ENCODE measurements at regions not wholly inside any gene's neighbourhood (a gene's known extent, or its start where the extent isn't known, plus 50 kb on each side); places are given as distances from the start of the nearest gene placed in this dataset.

DNA sequence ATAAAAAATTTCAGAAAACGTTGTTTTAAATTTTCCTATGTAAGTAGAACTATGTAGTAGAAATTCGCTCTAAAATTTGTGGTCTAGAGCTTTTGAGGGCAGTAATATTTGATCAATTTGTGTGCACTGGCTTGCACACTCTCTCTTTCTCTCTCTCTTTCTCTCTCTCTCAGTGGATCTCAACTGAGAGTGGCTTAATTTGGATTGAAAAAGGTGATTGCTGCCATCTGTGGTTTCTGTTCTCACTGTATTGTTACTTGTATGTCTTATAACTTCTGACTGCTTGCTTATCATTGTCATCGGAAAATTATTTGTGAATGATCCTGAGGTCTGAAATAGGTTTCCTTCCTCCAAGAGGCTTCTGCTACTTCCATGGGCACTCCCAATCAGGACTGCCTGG lies 368.2 kb downstream of the KCTD16 start:
- no peaks in the 10 kb centered on the region for H3K9me3 ChIP-seq (ENCODE audit: control insufficient read depth, insufficient read depth, low read length)
- no peak overlapping the region for H3K14ac ChIP-seq (replicated peaks; ENCODE audit: low read depth, low read length)
- no peak overlapping the region for H3K56ac ChIP-seq (ENCODE audit: extremely low read depth, insufficient read depth, low read length)
- H3K18ac ChIP-seq (ENCODE audit: low read depth, low read length), result no peak overlapping the region
- DNase-seq (no peak), ATAC-seq (ENCODE audit: low read depth) (no peak)
- H3K27me3 ChIP-seq (ENCODE audit: control insufficient read depth, insufficient read depth, low read length), result no peaks in the 10 kb centered on the region
- H3K4ac ChIP-seq (ENCODE audit: low read depth, low read length), result no peak overlapping the region
- no peaks in the 10 kb centered on the region for H4K20me1 ChIP-seq (ENCODE audit: insufficient read depth, low read length)
- H3K4me3 ChIP-seq (ENCODE audit: insufficient read depth, low read depth, low read length), result no peak overlapping the region
- no peak overlapping the region for H3K23ac ChIP-seq (ENCODE audit: low read depth, low read length)
- dilution Hi-C loops (cut with HindIII; ENCODE audit: low sequenced_read_pairs, unreplicated experiment) (no loop called here), intact Hi-C loops (cut with micrococcal nuclease) (no loop called here), in situ Hi-C loops (cut with MboI; ENCODE audit: low sequenced_read_pairs) (no loop called here)
- no peaks in the 10 kb centered on the region for H3K36me3 ChIP-seq (ENCODE audit: control insufficient read depth, insufficient read depth, low read length)
- TF ChIP-seq POLR2A (IDR thresholded peaks at IDR 0.05; ENCODE audit: low read depth, low read length) (no peak), NFE2L2 (IDR thresholded peaks at IDR 0.05; ENCODE audit: low read depth, low read length) (no peak), MAZ (IDR thresholded peaks at IDR 0.05; ENCODE audit: borderline replicate concordance, low read depth, low read length) (no peak), BHLHE40 (IDR thresholded peaks at IDR 0.05; ENCODE audit: low read depth, low read length) (no peak), SMC3 (IDR thresholded peaks at IDR 0.05; ENCODE audit: low read depth, low read length) (no peak), MAFK (IDR thresholded peaks at IDR 0.05; ENCODE audit: low read depth, low read length) (no peak), RFX5 (IDR thresholded peaks at IDR 0.05; ENCODE audit: low read depth, low read length) (no peak), CTCF (conservative IDR thresholded peaks at IDR 0.05; ENCODE audit: low read depth, low read length) (no peak), FOS (IDR thresholded peaks at IDR 0.05; ENCODE audit: low read depth, low read length) (no peak), MXI1 (IDR thresholded peaks at IDR 0.05; ENCODE audit: borderline replicate concordance, low read depth, low read length) (no peak), RCOR1 (IDR thresholded peaks at IDR 0.05; ENCODE audit: insufficient replicate concordance, low read length) (no peak), CHD1 (IDR thresholded peaks at IDR 0.05; ENCODE audit: low read depth, low read length) (no peak), CEBPB (IDR thresholded peaks at IDR 0.05; ENCODE audit: low read depth, low read length) (no peak)
- TF ChIP-seq, protein P1, sequence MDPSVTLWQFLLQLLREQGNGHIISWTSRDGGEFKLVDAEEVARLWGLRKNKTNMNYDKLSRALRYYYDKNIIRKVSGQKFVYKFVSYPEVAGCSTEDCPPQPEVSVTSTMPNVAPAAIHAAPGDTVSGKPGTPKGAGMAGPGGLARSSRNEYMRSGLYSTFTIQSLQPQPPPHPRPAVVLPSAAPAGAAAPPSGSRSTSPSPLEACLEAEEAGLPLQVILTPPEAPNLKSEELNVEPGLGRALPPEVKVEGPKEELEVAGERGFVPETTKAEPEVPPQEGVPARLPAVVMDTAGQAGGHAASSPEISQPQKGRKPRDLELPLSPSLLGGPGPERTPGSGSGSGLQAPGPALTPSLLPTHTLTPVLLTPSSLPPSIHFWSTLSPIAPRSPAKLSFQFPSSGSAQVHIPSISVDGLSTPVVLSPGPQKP (IDR thresholded peaks at IDR 0.05; ENCODE audit: borderline replicate concordance, low read depth, low read length), result no peak
- TF ChIP-seq, protein P2, sequence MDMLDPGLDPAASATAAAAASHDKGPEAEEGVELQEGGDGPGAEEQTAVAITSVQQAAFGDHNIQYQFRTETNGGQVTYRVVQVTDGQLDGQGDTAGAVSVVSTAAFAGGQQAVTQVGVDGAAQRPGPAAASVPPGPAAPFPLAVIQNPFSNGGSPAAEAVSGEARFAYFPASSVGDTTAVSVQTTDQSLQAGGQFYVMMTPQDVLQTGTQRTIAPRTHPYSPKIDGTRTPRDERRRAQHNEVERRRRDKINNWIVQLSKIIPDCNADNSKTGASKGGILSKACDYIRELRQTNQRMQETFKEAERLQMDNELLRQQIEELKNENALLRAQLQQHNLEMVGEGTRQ (IDR thresholded peaks at IDR 0.05; ENCODE audit: low read depth, low read length), result no peak
- H4K91ac ChIP-seq (ENCODE audit: insufficient read depth, low read depth, low read length), result no peak overlapping the region
- H2AFZ ChIP-seq (replicated peaks; ENCODE audit: low read length, poor library complexity), result no peak overlapping the region
- no peak overlapping the region for H3K9ac ChIP-seq (ENCODE audit: low read depth, low read length)
- no peak overlapping the region for H3K27ac ChIP-seq (ENCODE audit: insufficient read depth, low read length)
- no peak overlapping the region for H2BK120ac ChIP-seq (ENCODE audit: low read depth, low read length)
- H2BK15ac ChIP-seq (ENCODE audit: low read depth, low read length), result no peak overlapping the region
- no peaks in the 10 kb centered on the region for H3K9me1 ChIP-seq (ENCODE audit: insufficient read depth, low read length)
- H3K79me1 ChIP-seq (ENCODE audit: low read depth in 1 of 2, low read length in 2 of 2), result no peaks in the 10 kb centered on the region
- no peak overlapping the region for H2AK5ac ChIP-seq (ENCODE audit: low read depth, low read length)
- H4K5ac ChIP-seq (ENCODE audit: low read depth, low read length), result no peak overlapping the region
- no TSS peak for BruUV-seq (replicated peaks)
- no peak overlapping the region for H2BK20ac ChIP-seq (ENCODE audit: low read depth, low read length)
- no peaks in the 10 kb centered on the region for H3K4me1 ChIP-seq (ENCODE audit: control insufficient read depth, insufficient read depth, low read length)
- POLR2A ChIA-PET (ENCODE audit: unreplicated experiment), result no interaction called here
- no peak overlapping the region for H4K8ac ChIP-seq (ENCODE audit: low read depth in 2 of 2, low read length in 2 of 2)
- H3K4me2 ChIP-seq (ENCODE audit: low read depth, low read length), result no peak overlapping the region
- WGBS, 2 experiments (ENCODE audit: extremely low coverage in 2 of 2, insufficient read length in 1 of 2), result no CpG with 5 or more reads among the region's 3 CpGs
- CTCF ChIA-PET, result no interaction called here
- H2BK5ac ChIP-seq (ENCODE audit: low read depth, low read length, poor library complexity, severe bottlenecking), result no peak overlapping the region
- H2AK9ac ChIP-seq (replicated peaks; ENCODE audit: low read depth, low read length, poor library complexity), result no peak overlapping the region

Measured in IMR-90 (cell line).